Thymus (tissue), 11 donors: ENCODE measurements at regions not wholly inside any gene's neighbourhood (a gene's known extent, or its start where the extent isn't known, plus 50 kb on each side); places are given as distances from the start of the nearest gene placed in this dataset.

ENCODE experiments used
- DNase-seq, 9 donors: peaks; one replicate each; pipeline ENCODE4 v3.0.0-alpha.2; 2013; ENCODE audit warnings: low spot score in 9 of 9, low read depth in 6 of 9, missing footprints in 1 of 9
- H3K27ac ChIP-seq, 2 donors: one replicate each; pipeline ENCODE4 v1.5.1; 2013; ENCODE audit warnings: control low read depth in 1 of 2, low read depth in 1 of 2, low read length in 1 of 2, mild to moderate bottlenecking in 1 of 2, moderate library complexity in 1 of 2
- H3K27me3 ChIP-seq, 2 donors: one replicate each; pipeline ENCODE4 v1.5.1; 2013; ENCODE audit warnings: low read length in 1 of 2; ENCODE audit not compliant: control insufficient read depth in 2 of 2, insufficient read depth in 1 of 2
- H3K36me3 ChIP-seq, 2 donors: one replicate each; pipeline ENCODE4 v1.5.1; 2013; ENCODE audit warnings: low read length in 1 of 2, mild to moderate bottlenecking in 1 of 2, moderate library complexity in 1 of 2; ENCODE audit not compliant: control insufficient read depth in 2 of 2, insufficient read depth in 2 of 2
- H3K4me1 ChIP-seq, 2 donors: one replicate each; pipeline ENCODE4 v1.5.1; 2013; ENCODE audit warnings: low read length in 2 of 2; ENCODE audit not compliant: control insufficient read depth in 2 of 2, insufficient read depth in 2 of 2
- H3K4me3 ChIP-seq, 2 donors: one replicate each; pipeline ENCODE4 v1.5.1; 2013; ENCODE audit warnings: low read length in 2 of 2, control low read depth in 1 of 2, mild to moderate bottlenecking in 1 of 2
- H3K9me3 ChIP-seq, 2 donors: one replicate each; pipeline ENCODE4 v1.5.1; 2013; ENCODE audit warnings: low read length in 1 of 2, mild to moderate bottlenecking in 1 of 2; ENCODE audit not compliant: control insufficient read depth in 2 of 2, insufficient read depth in 1 of 2
- WGBS: extraction: QIAGEN DNeasy Blood & Tissue Kit; methylation state at CpG from one replicate; pipeline ENCODE4 v1.1.7; 2013; 5-methylcytosine and 5-hydroxymethylcytosine counted together
- donor health status: healthy.

- 92% methylated on average over 12 of the region's 12 CpGs for WGBS
- Histone ChIP-seq H3K9me3 (no peaks in the 10 kb centered on the region), H3K27ac (no peak overlapping the region), H3K27me3 (no peaks in the 10 kb centered on the region), H3K4me3 (no peak overlapping the region), H3K4me1 (no peaks in the 10 kb centered on the region), H3K36me3 (no peaks in the 10 kb centered on the region)
- DNase-seq = no peak
These were observed 97.0 kb upstream of the RET start for GRCh38 chr10:42979721-42980467.

GRCh38 chr10:42980553-42981357 is 96.1 kb upstream of the RET start:
- H3K9me3 ChIP-seq = no peaks in the 10 kb centered on the region
- WGBS = 94% methylated on average over 15 of the region's 15 CpGs
- no peak overlapping the region for H3K27ac ChIP-seq
- no peaks in the 10 kb centered on the region for H3K36me3 ChIP-seq
- no peaks in the 10 kb centered on the region for H3K27me3 ChIP-seq
- no peak for DNase-seq
- no peak overlapping the region for H3K4me3 ChIP-seq
- no peaks in the 10 kb centered on the region for H3K4me1 ChIP-seq

GRCh38 chr10:42981358-42982236 is 95.3 kb upstream of the RET start:
- no peak for DNase-seq
- Histone ChIP-seq H3K27me3 (no peaks in the 10 kb centered on the region), H3K9me3 (no peaks in the 10 kb centered on the region), H3K4me3 (no peak overlapping the region), H3K4me1 (no peaks in the 10 kb centered on the region), H3K27ac (no peak overlapping the region), H3K36me3 (no peaks in the 10 kb centered on the region)
- 96% methylated on average over 26 of the region's 26 CpGs for WGBS

GRCh38 chr10:42982891-42983506 is 93.9 kb upstream of the RET start:
- H3K27me3 ChIP-seq = no peaks in the 10 kb centered on the region
- no peaks in the 10 kb centered on the region for H3K9me3 ChIP-seq
- 92% methylated on average over 12 of the region's 12 CpGs for WGBS
- no peak overlapping the region for H3K27ac ChIP-seq
- H3K36me3 ChIP-seq = no peaks in the 10 kb centered on the region
- peaks cover 0 to 2% of the 10 kb centered on the region in 2 donors for H3K4me1 ChIP-seq
- DNase-seq = no peak
- H3K4me3 ChIP-seq = no peak overlapping the region

GRCh38 chr10:42983591-42983990 is 93.3 kb upstream of the RET start:
- Histone ChIP-seq H3K4me1 (peaks cover 0 to 2% of the 10 kb centered on the region in 2 donors), H3K9me3 (no peaks in the 10 kb centered on the region), H3K27me3 (no peaks in the 10 kb centered on the region), H3K36me3 (no peaks in the 10 kb centered on the region), H3K4me3 (no peak overlapping the region), H3K27ac (no peak overlapping the region)
- no peak for DNase-seq
- WGBS = 90% methylated on average over 6 of the region's 6 CpGs

- Histone ChIP-seq H3K4me3 (no peak overlapping the region), H3K9me3 (no peaks in the 10 kb centered on the region), H3K27me3 (no peaks in the 10 kb centered on the region), H3K4me1 (peaks cover 0 to 2% of the 10 kb centered on the region in 2 donors), H3K36me3 (no peaks in the 10 kb centered on the region), H3K27ac (no peak overlapping the region)
- DNase-seq = no peak
- 93% methylated on average over 8 of the region's 8 CpGs for WGBS
These were observed 92.7 kb upstream of the RET start for GRCh38 chr10:42984035-42984610.

GRCh38 chr10:42984761-42985325 is 92.0 kb upstream of the RET start:
- 97% methylated on average over 13 of the region's 13 CpGs for WGBS
- Histone ChIP-seq H3K27ac (no peak overlapping the region), H3K36me3 (no peaks in the 10 kb centered on the region), H3K4me3 (no peak overlapping the region), H3K27me3 (no peaks in the 10 kb centered on the region), H3K9me3 (no peaks in the 10 kb centered on the region), H3K4me1 (peaks cover 0 to 7% of the 10 kb centered on the region in 2 donors)
- no peak for DNase-seq
